Right atrium auricular region (tissue), 2 donors: ENCODE measurements at regions not wholly inside any gene's neighbourhood (a gene's known extent, or its start where the extent isn't known, plus 50 kb on each side); places are given as distances from the start of the nearest gene placed in this dataset.

ENCODE experiments used
- DNase-seq: peaks from one replicate; pipeline ENCODE4 v3.0.0-alpha.2; 2019; ENCODE audit warnings: low spot score
- H3K27ac ChIP-seq, 2 donors: fragments of 200-600 bp; sonication (generic); 1 replicate in 1 of 2; 2 replicates in 1 of 2; pipeline ENCODE4 v1.5.1; 2016 to 2019
- H3K27me3 ChIP-seq, 2 donors: fragments of 200-600 bp; sonication (generic); one replicate each; pipeline versions ENCODE4 v1.5.1 to v1.6.0; 2017 to 2019
- H3K36me3 ChIP-seq: fragments of 200-600 bp; sonication (generic); one replicate; pipeline ENCODE4 v1.5.1; 2016
- H3K4me1 ChIP-seq, 2 donors: fragments of 200-600 bp; sonication (generic); one replicate each; pipeline versions ENCODE4 v1.5.1 to v1.6.0; 2017 to 2019
- H3K4me3 ChIP-seq, 2 donors: fragments of 200-600 bp; sonication (generic); 1 replicate in 1 of 2; 2 replicates in 1 of 2; pipeline ENCODE4 v1.5.1; 2017 to 2019; ENCODE audit warnings: mild to moderate bottlenecking in 1 of 2, moderate library complexity in 1 of 2
- H3K9me3 ChIP-seq, 2 donors: fragments of 200-600 bp; sonication (generic); one replicate each; pipeline ENCODE4 v1.5.1; 2019
- CTCF ChIP-seq, 2 donors: fragments of 200-600 bp; sonication (generic); IDR thresholded peaks; one replicate each; pipeline ENCODE4 v1.5.1; 2019; ENCODE audit warnings: antibody characterized with exemption in 2 of 2

- Histone ChIP-seq H3K4me1 (no peaks in the 10 kb centered on the region), H3K27ac (no peak overlapping the region), H3K4me3 (no peak overlapping the region), H3K9me3 (no peaks in the 10 kb centered on the region), H3K27me3 (no peaks in the 10 kb centered on the region), H3K36me3 (no peaks in the 10 kb centered on the region)
- TF ChIP-seq CTCF (IDR thresholded peaks at IDR 0.05): no peak
- DNase-seq: no peak
Observed at GRCh38 chr3:82783194-82783593, 1021.7 kb upstream of the GBE1 start.

- no peak for DNase-seq
- H3K27me3 ChIP-seq: no peaks in the 10 kb centered on the region
- H3K36me3 ChIP-seq: no peaks in the 10 kb centered on the region
- H3K4me3 ChIP-seq: no peak overlapping the region
- H3K27ac ChIP-seq: no peak overlapping the region
- H3K4me1 ChIP-seq: no peaks in the 10 kb centered on the region
- TF ChIP-seq CTCF (IDR thresholded peaks at IDR 0.05): no peak
- H3K9me3 ChIP-seq: no peaks in the 10 kb centered on the region
Observed at GRCh38 chr3:82773207-82773606, 1011.8 kb upstream of the GBE1 start.

- no peaks in the 10 kb centered on the region for H3K4me1 ChIP-seq
- no peaks in the 10 kb centered on the region for H3K36me3 ChIP-seq
- no peak for DNase-seq
- no peaks in the 10 kb centered on the region for H3K27me3 ChIP-seq
- no peak overlapping the region for H3K27ac ChIP-seq
- H3K9me3 ChIP-seq: no peaks in the 10 kb centered on the region
- TF ChIP-seq CTCF (IDR thresholded peaks at IDR 0.05): no peak
- no peak overlapping the region for H3K4me3 ChIP-seq
Observed at GRCh38 chr3:82764521-82764920, 1003.1 kb upstream of the GBE1 start.

- Histone ChIP-seq H3K36me3 (no peaks in the 10 kb centered on the region), H3K4me1 (no peaks in the 10 kb centered on the region)
- TF ChIP-seq CTCF (IDR thresholded peaks at IDR 0.05): no peak
Observed at GRCh38 chr3:82761858-82762257, 1000.4 kb upstream of the GBE1 start.

GRCh38 chr3:82745544-82745943 lies 984.1 kb upstream of the GBE1 start:
- Histone ChIP-seq H3K4me1 (no peaks in the 10 kb centered on the region), H3K4me3 (no peak overlapping the region), H3K9me3 (peaks cover 0 to 4% of the 10 kb centered on the region in 2 donors), H3K27me3 (no peaks in the 10 kb centered on the region), H3K27ac (no peak overlapping the region), H3K36me3 (no peaks in the 10 kb centered on the region)
- TF ChIP-seq CTCF (IDR thresholded peaks at IDR 0.05): no peak
- no peak for DNase-seq

More at GRCh38 chr3:82761858-82762257, 1000.4 kb upstream of the GBE1 start:
- Histone ChIP-seq H3K4me3 (no peak overlapping the region), H3K27ac (no peak overlapping the region), H3K27me3 (no peaks in the 10 kb centered on the region), H3K9me3 (no peaks in the 10 kb centered on the region)
- DNase-seq: no peak

GRCh38 chr3:82743196-82743595 lies 981.8 kb upstream of the GBE1 start:
- Histone ChIP-seq H3K36me3 (no peaks in the 10 kb centered on the region), H3K27me3 (no peaks in the 10 kb centered on the region), H3K4me3 (no peak overlapping the region), H3K27ac (no peak overlapping the region), H3K9me3 (peaks cover 0 to 4% of the 10 kb centered on the region in 2 donors), H3K4me1 (no peaks in the 10 kb centered on the region)
- TF ChIP-seq CTCF (IDR thresholded peaks at IDR 0.05): no peak
- no peak for DNase-seq
